Transverse colon (tissue), 4 donors: ENCODE measurements at regions not wholly inside any gene's neighbourhood (a gene's known extent, or its start where the extent isn't known, plus 50 kb on each side); places are given as distances from the start of the nearest gene placed in this dataset.

ENCODE experiments used
- EP300 ChIP-seq: sonication (generic); formaldehyde crosslinking; IDR thresholded peaks from one replicate; pipeline ENCODE4 v1.6.1; 2017; ENCODE audit warnings: antibody characterized with exemption, low read depth
- POLR2A ChIP-seq: fragments of 450-650 bp; IDR thresholded peaks from one replicate; pipeline ENCODE4 v1.6.1; 2016; ENCODE audit warnings: antibody characterized with exemption, mild to moderate bottlenecking, moderate library complexity
- POLR2AphosphoS5 ChIP-seq, 3 donors: sonication (generic); formaldehyde crosslinking; IDR thresholded peaks; one replicate each; pipeline ENCODE4 v1.6.1; 2016; ENCODE audit warnings: antibody characterized with exemption in 3 of 3
- TF ChIP-seq, protein P1 (sequence below), 5 experiments: fragments of 200-600 bp in 3 of 5; fragments of 450-650 bp in 2 of 5; sonication (generic) in 3 of 5; IDR thresholded peaks; 1 replicate in 2 of 5; 2 replicates in 3 of 5; pipeline ENCODE4 v1.5.1; 2016 to 2017; ENCODE audit warnings: antibody characterized with exemption in 5 of 5, inconsistent platforms in 3 of 5, mild to moderate bottlenecking in 2 of 5, moderate library complexity in 1 of 5

DNA sequence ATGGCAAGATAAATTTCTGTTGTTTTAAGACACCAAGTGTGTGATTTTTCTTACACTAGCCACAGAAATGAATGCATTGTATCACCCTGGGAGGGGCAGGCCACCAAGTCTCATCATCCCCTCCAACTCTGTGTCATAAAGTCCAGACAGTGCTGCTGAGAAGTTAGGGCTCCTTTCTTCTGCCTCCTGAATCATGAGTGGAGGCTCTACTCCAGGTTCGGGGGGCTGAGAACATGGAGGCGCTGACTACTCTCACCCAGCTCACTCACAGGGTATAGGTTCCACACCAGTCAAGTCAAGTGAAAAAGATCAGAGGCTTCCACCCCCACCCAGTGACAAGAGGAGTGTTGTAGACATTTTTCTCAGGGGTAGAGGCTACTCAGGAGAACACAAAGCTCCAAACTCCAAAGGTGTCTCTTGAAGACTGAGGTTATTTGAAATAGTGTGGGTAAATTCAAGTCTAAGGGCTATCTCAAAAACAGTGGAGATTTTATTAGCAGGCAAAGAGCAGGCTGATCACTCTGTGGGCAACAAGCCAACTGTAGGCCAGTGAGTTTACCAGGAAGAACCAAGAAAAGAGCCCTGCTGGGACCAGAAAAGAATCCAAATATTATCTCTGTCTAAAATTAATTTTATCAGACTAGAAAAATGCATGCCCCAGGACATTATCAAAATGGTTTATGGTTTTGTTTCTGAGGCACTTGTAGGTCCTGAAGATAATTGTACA is 118.6 kb upstream of the RET start:
- TF ChIP-seq, protein P1, sequence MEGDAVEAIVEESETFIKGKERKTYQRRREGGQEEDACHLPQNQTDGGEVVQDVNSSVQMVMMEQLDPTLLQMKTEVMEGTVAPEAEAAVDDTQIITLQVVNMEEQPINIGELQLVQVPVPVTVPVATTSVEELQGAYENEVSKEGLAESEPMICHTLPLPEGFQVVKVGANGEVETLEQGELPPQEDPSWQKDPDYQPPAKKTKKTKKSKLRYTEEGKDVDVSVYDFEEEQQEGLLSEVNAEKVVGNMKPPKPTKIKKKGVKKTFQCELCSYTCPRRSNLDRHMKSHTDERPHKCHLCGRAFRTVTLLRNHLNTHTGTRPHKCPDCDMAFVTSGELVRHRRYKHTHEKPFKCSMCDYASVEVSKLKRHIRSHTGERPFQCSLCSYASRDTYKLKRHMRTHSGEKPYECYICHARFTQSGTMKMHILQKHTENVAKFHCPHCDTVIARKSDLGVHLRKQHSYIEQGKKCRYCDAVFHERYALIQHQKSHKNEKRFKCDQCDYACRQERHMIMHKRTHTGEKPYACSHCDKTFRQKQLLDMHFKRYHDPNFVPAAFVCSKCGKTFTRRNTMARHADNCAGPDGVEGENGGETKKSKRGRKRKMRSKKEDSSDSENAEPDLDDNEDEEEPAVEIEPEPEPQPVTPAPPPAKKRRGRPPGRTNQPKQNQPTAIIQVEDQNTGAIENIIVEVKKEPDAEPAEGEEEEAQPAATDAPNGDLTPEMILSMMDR (IDR thresholded peaks at IDR 0.05) = no peak
- TF ChIP-seq POLR2AphosphoS5 (IDR thresholded peaks at IDR 0.05) (no peak), POLR2A (no peak), EP300 (no peak)
